Transverse colon (tissue), 4 donors: ENCODE measurements at regions not wholly inside any gene's neighbourhood (a gene's known extent, or its start where the extent isn't known, plus 50 kb on each side); places are given as distances from the start of the nearest gene placed in this dataset.

Experiments used
- DNase-seq: peaks from one replicate; pipeline ENCODE4 v3.0.0-alpha.2; 2019
- H3K27ac ChIP-seq, 4 donors: fragments of 200-600 bp; sonication (generic); 2 replicates each; pipeline ENCODE4 v1.5.1; 2016 to 2018; ENCODE audit warnings: inconsistent platforms in 4 of 4
- H3K27me3 ChIP-seq: fragments of 200-600 bp; sonication (generic); 2 replicates; pipeline ENCODE4 v1.5.1; 2017; ENCODE audit warnings: inconsistent platforms
- H3K36me3 ChIP-seq, 4 donors: fragments of 200-600 bp; sonication (generic); 2 replicates each; pipeline ENCODE4 v1.5.1; 2017 to 2019; ENCODE audit warnings: inconsistent platforms in 4 of 4
- H3K4me1 ChIP-seq, 4 donors: fragments of 200-600 bp; sonication (generic); 2 replicates each; pipeline ENCODE4 v1.5.1; 2017 to 2020; ENCODE audit warnings: inconsistent platforms in 4 of 4
- H3K4me3 ChIP-seq, 4 donors: fragments of 200-600 bp; sonication (generic); 1 replicate in 1 of 4; 2 replicates in 3 of 4; pipeline versions ENCODE4 v1.5.1 to v1.6.1; 2017 to 2019; ENCODE audit warnings: inconsistent platforms in 4 of 4
- H3K9me3 ChIP-seq, 2 donors: fragments of 200-600 bp; sonication (generic); 2 replicates each; pipeline ENCODE4 v1.5.1; 2017 to 2019; ENCODE audit warnings: inconsistent platforms in 2 of 2
- CTCF ChIP-seq, 5 experiments: fragments of 200-600 bp in 3 of 5; fragments of 450-650 bp in 2 of 5; sonication (generic) in 3 of 5; IDR thresholded peaks; 1 replicate in 2 of 5; 2 replicates in 3 of 5; pipeline ENCODE4 v1.5.1; 2016 to 2017; ENCODE audit warnings: antibody characterized with exemption in 5 of 5, inconsistent platforms in 3 of 5, mild to moderate bottlenecking in 2 of 5, moderate library complexity in 1 of 5
- EP300 ChIP-seq: sonication (generic); formaldehyde crosslinking; IDR thresholded peaks from one replicate; pipeline ENCODE4 v1.6.1; 2017; ENCODE audit warnings: antibody characterized with exemption, low read depth
- POLR2A ChIP-seq: fragments of 450-650 bp; IDR thresholded peaks from one replicate; pipeline ENCODE4 v1.6.1; 2016; ENCODE audit warnings: antibody characterized with exemption, mild to moderate bottlenecking, moderate library complexity
- POLR2AphosphoS5 ChIP-seq, 3 donors: sonication (generic); formaldehyde crosslinking; IDR thresholded peaks; one replicate each; pipeline ENCODE4 v1.6.1; 2016; ENCODE audit warnings: antibody characterized with exemption in 3 of 3
- WGBS, 2 donors: methylation state at CpG; one replicate each; pipeline ENCODE4 v1.1.5; 2018; ENCODE audit warnings: low coverage in 1 of 2; 5-methylcytosine and 5-hydroxymethylcytosine counted together
- in situ Hi-C, 4 donors: fragments of 200-750 bp; cut with MboI; loops; one replicate each; pipeline versions ENCODE4 v1.15.0 to v1.15.1; 2017; ENCODE audit warnings: low sequenced_read_pairs in 3 of 4, low pct_ligation_motif_present in 1 of 4, low pct_unique_long_range_greater_than_20kb in 1 of 4
- intact Hi-C: fragments of 100-400 bp; cut with DNase I; formaldehyde crosslinking; loops from one replicate; pipeline ENCODE4 v1.15.1; 2023; ENCODE audit warnings: low total_unique reads

GRCh38 chr12:58316926-58317325 is 375.6 kb downstream of the ATP23 start:
- no peaks in the 10 kb centered on the region for H3K36me3 ChIP-seq
- in situ Hi-C loops (loop anchor here in 1 of 4 donors (25.0 kb wide), 1 partner anchor 330 kb away; no protein-coding TSS in a partner anchor), intact Hi-C loops (no loop called here)
- H3K27me3 ChIP-seq = no peaks in the 10 kb centered on the region
- H3K4me1 ChIP-seq = no peaks in the 10 kb centered on the region
- no peak overlapping the region for H3K27ac ChIP-seq
- TF ChIP-seq EP300 (no peak), CTCF (IDR thresholded peaks at IDR 0.05) (no peak), POLR2A (no peak), POLR2AphosphoS5 (IDR thresholded peaks at IDR 0.05) (no peak)
- H3K9me3 ChIP-seq = no peaks in the 10 kb centered on the region
- DNase-seq = no peak
- H3K4me3 ChIP-seq = no peak overlapping the region
- 73 to 78% methylated on average over 2 of the region's 2 CpGs for WGBS, 2 donors

- 66 to 78% methylated on average over 3 of the region's 3 CpGs for WGBS, 2 donors
- no peak overlapping the region for H3K27ac ChIP-seq
- in situ Hi-C loops (loop anchor here in 1 of 4 donors (25.0 kb wide), 1 partner anchor 334 kb away; no protein-coding TSS in a partner anchor), intact Hi-C loops (no loop called here)
- DNase-seq = no peak
- no peaks in the 10 kb centered on the region for H3K27me3 ChIP-seq
- no peaks in the 10 kb centered on the region for H3K36me3 ChIP-seq
- H3K4me3 ChIP-seq = no peak overlapping the region
- H3K9me3 ChIP-seq = no peaks in the 10 kb centered on the region
- TF ChIP-seq EP300 (no peak), CTCF (IDR thresholded peaks at IDR 0.05) (no peak), POLR2AphosphoS5 (IDR thresholded peaks at IDR 0.05) (no peak), POLR2A (no peak)
- no peaks in the 10 kb centered on the region for H3K4me1 ChIP-seq
Observed at GRCh38 chr12:58321414-58321813, 380.0 kb downstream of the ATP23 start.

- intact Hi-C loops = no loop called here
- in situ Hi-C loops = loop anchor here in 1 of 4 donors (25.0 kb wide), 1 partner anchor 336 kb away; no protein-coding TSS in a partner anchor
- Histone ChIP-seq H3K27ac (no peak overlapping the region), H3K27me3 (no peaks in the 10 kb centered on the region), H3K36me3 (no peaks in the 10 kb centered on the region), H3K4me1 (no peaks in the 10 kb centered on the region), H3K9me3 (no peaks in the 10 kb centered on the region), H3K4me3 (no peak overlapping the region)
- no peak for TF ChIP-seq EP300
- TF ChIP-seq POLR2A = no peak
- TF ChIP-seq CTCF (IDR thresholded peaks at IDR 0.05) = no peak
- DNase-seq = no peak
- 77 to 100% methylated on average over 1 to 3 of the region's 3 CpGs for whole genome bisulfite sequencing, 2 donors
Observed at GRCh38 chr12:58323676-58324075, 382.3 kb downstream of the ATP23 start.

- H3K27me3 ChIP-seq = no peaks in the 10 kb centered on the region
- in situ Hi-C loops = loop anchor here in 2 of 4 donors (25.0 kb wide), 2 partner anchors 762 to 837 kb away; no protein-coding TSS in a partner anchor
- no peaks in the 10 kb centered on the region for H3K36me3 ChIP-seq
- H3K4me1 ChIP-seq = no peaks in the 10 kb centered on the region
- DNase-seq = no peak
- H3K4me3 ChIP-seq = no peak overlapping the region
- H3K27ac ChIP-seq = no peak overlapping the region
- TF ChIP-seq EP300 (no peak), POLR2AphosphoS5 (IDR thresholded peaks at IDR 0.05) (no peak), CTCF (IDR thresholded peaks at IDR 0.05) (no peak), POLR2A (no peak)
- intact Hi-C loops = no loop called here
- 50 to 55% methylated on average over 1 of the region's 1 CpG for WGBS, 2 donors
- H3K9me3 ChIP-seq = no peaks in the 10 kb centered on the region
Observed at GRCh38 chr12:58325561-58325960, 384.2 kb downstream of the ATP23 start.
